ENCODE measurements at regions not wholly inside any gene's neighbourhood (a gene's known extent, or its start where the extent isn't known, plus 50 kb on each side); places are given as distances from the start of the nearest gene placed in this dataset.

DNA sequence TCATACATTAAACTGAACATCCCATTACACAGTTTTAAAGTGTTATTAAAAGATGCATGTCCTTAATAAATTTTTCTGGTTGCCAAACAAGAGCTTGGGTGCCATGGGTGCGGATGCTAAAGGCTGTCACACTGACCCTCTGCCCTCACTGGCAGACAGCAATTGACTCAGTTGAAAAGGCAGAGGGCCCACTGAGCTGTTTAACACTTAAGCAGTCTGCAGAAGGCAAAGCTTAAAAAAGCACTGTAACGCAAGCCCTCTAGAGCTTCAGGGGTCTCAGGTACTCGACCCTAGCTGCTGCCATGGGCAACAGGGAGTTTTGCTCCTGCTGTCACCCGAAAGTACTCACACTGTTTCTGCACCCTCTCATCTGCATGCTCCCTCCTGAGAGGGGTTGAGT is 726.4 kb upstream of the TYRP1 start:
- TF ChIP-seq, protein P1, sequence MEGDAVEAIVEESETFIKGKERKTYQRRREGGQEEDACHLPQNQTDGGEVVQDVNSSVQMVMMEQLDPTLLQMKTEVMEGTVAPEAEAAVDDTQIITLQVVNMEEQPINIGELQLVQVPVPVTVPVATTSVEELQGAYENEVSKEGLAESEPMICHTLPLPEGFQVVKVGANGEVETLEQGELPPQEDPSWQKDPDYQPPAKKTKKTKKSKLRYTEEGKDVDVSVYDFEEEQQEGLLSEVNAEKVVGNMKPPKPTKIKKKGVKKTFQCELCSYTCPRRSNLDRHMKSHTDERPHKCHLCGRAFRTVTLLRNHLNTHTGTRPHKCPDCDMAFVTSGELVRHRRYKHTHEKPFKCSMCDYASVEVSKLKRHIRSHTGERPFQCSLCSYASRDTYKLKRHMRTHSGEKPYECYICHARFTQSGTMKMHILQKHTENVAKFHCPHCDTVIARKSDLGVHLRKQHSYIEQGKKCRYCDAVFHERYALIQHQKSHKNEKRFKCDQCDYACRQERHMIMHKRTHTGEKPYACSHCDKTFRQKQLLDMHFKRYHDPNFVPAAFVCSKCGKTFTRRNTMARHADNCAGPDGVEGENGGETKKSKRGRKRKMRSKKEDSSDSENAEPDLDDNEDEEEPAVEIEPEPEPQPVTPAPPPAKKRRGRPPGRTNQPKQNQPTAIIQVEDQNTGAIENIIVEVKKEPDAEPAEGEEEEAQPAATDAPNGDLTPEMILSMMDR (IDR thresholded peaks at IDR 0.05; ENCODE audit: low read depth, low read length): no peak
- DNase-seq (ENCODE audit: low read depth, low spot score): no peak
- in situ Hi-C loops (cut with HindIII; ENCODE audit: low sequenced_read_pairs): no loop called here
- no peak overlapping the region for H3K4me3 ChIP-seq (ENCODE audit: low read depth, low read length)

DNA sequence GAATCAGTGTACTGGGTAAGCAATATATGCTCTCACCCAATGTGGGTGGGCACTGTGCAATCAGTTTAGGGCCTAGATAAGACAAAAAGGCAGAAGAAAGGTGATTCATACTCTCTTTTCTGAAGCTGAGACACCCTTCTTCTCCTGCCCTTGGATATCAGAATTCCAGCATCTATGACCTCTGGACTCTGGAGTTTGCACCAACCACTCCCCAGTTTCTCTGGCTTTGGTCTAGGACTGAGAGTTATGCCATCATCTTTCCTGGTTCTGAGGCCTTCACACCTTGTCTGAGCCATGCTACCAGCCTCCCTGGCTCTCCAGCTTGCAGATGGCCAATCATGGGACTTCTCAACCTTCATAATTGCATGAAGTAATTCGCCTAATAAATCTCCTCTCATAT is 724.6 kb upstream of the TYRP1 start:
- DNase-seq (ENCODE audit: low read depth, low spot score): no peak
- TF ChIP-seq, protein P1 (IDR thresholded peaks at IDR 0.05; ENCODE audit: low read depth, low read length): no peak
- in situ Hi-C loops (cut with HindIII; ENCODE audit: low sequenced_read_pairs): no loop called here
- no peak overlapping the region for H3K4me3 ChIP-seq (ENCODE audit: low read depth, low read length)

DNA sequence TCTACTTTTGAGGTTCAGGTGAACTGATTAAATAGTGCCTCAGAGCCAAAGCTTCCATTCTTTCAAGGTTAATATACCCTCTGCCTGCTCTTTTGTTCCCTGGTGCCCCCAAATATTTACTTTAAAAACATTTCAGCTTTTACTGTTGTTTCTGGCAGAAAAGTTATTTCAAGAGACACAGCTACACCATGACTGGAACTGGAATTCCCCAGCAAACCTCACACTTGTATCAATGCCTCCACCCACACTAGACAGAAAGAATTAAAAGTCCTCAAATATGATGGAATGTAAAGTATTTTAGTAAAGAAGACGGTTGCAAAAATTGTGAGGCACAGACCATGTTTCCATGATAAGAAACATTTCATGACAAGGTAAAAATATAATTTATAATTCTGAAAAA is 720.2 kb upstream of the TYRP1 start:
- no peak overlapping the region for H3K4me3 ChIP-seq (ENCODE audit: low read depth, low read length)
- in situ Hi-C loops (cut with HindIII; ENCODE audit: low sequenced_read_pairs): no loop called here
- DNase-seq (ENCODE audit: low read depth, low spot score): peak; percentile 27
- TF ChIP-seq, protein P1 (IDR thresholded peaks at IDR 0.05; ENCODE audit: low read depth, low read length): no peak

DNA sequence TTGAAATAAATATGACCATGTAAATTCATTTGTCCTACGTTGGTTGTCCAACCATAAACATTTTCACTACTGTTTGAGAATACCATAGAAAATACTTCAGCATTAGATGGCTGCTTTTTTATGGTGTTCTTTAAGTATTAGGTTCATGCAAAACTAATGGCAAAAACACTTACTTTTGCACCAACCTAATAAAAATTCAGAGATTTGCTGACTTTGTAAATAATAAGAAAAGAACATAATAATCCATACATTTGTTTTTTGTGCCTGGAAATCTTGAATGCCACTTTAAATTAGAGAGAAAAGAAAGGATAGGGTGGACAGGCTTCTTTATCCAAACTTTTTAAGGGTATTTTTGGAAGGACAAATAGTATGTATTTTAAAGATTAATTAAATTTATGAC is 719.7 kb upstream of the TYRP1 start:
- in situ Hi-C loops (cut with HindIII; ENCODE audit: low sequenced_read_pairs): no loop called here
- TF ChIP-seq, protein P1 (IDR thresholded peaks at IDR 0.05; ENCODE audit: low read depth, low read length): no peak
- DNase-seq (ENCODE audit: low read depth, low spot score): no peak
- no peak overlapping the region for H3K4me3 ChIP-seq (ENCODE audit: low read depth, low read length)

DNA sequence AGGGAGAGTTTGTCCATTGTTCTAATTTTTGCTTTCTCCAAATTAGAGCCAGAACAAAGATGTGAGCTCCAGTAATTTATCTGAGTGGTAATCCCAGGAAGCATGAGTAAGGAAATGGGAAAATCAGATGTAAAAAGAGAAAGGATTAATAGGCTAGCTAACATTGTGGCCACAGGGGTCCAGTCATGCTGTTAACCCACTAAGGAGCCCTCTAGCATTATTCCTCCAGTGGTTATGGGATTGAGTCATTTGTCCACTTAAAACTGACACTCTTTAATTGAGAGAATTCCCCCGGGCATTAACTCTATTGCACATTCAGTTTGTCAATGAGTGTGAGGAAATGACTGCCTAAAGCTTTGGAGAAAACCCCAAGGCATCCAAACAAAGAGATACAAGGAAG is 700.3 kb upstream of the TYRP1 start:
- TF ChIP-seq, protein P1 (IDR thresholded peaks at IDR 0.05; ENCODE audit: low read depth, low read length): no peak
- no peak overlapping the region for H3K4me3 ChIP-seq (ENCODE audit: low read depth, low read length)
- in situ Hi-C loops (cut with HindIII; ENCODE audit: low sequenced_read_pairs): no loop called here
- DNase-seq (ENCODE audit: low read depth, low spot score): no peak

DNA sequence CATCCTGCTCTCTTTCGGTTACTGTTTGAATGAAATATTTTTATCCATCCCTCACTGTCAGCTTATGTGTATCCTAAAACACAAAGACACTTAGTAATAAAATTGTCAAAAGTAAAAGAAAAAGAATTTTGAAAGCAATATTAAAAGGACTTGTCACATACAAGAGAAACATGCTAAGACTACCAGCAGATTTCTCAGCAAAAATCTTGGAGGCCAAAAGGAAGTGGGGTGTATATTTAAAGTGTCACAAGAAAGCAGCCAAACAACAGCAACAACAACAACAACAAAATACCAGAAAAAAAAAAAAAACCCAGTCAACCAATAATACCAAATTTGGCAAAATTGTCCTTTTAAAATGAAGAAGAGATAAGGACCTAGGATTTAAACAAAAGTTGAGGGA is 678.7 kb upstream of the TYRP1 start:
- TF ChIP-seq, protein P1 (IDR thresholded peaks at IDR 0.05; ENCODE audit: low read depth, low read length): no peak
- no peak overlapping the region for H3K4me3 ChIP-seq (ENCODE audit: low read depth, low read length)
- in situ Hi-C loops (cut with HindIII; ENCODE audit: low sequenced_read_pairs): no loop called here
- DNase-seq (ENCODE audit: low read depth, low spot score): no peak

DNA sequence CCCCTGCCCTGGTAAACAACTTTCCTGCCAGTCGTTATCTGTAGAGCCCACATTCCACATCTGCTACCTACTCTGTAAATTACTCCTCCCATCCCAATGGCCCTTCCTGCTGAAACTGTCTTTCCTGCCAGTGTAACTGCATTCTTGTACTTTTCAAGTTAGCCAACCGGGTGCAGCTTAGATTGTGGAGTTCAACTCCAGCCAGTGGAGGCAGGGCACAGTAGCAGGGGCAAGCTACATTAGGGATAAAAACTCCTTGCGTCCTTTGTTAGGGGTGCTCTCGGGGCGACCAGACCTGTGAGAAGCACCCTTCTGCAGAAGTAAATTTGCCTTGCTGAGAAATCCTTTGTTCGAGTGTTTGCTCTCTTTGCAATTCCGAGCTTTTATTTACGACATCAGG is 639.0 kb upstream of the TYRP1 start:
- no peak overlapping the region for H3K4me3 ChIP-seq (ENCODE audit: low read depth, low read length)
- DNase-seq (ENCODE audit: low read depth, low spot score): no peak
- in situ Hi-C loops (cut with HindIII; ENCODE audit: low sequenced_read_pairs): no loop called here
- TF ChIP-seq, protein P1 (IDR thresholded peaks at IDR 0.05; ENCODE audit: low read depth, low read length): no peak

Data from astrocyte of the spinal cord (primary cell).